ENCODE measurements at regions not wholly inside any gene's neighbourhood (a gene's known extent, or its start where the extent isn't known, plus 50 kb on each side); places are given as distances from the start of the nearest gene placed in this dataset.

GRCh38 chr1:229130028-229130668 lies 140.8 kb upstream of the RAB4A start:
- TF ChIP-seq CTCF (IDR thresholded peaks at IDR 0.05) (no peak), POLR2A (IDR thresholded peaks at IDR 0.05) (no peak)
